ENCODE measurements at regions not wholly inside any gene's neighbourhood (a gene's known extent, or its start where the extent isn't known, plus 50 kb on each side); places are given as distances from the start of the nearest gene placed in this dataset.

GRCh38 chr20:4435225-4435624 lies 186.1 kb upstream of the ADRA1D start:
- TF ChIP-seq, protein P1, sequence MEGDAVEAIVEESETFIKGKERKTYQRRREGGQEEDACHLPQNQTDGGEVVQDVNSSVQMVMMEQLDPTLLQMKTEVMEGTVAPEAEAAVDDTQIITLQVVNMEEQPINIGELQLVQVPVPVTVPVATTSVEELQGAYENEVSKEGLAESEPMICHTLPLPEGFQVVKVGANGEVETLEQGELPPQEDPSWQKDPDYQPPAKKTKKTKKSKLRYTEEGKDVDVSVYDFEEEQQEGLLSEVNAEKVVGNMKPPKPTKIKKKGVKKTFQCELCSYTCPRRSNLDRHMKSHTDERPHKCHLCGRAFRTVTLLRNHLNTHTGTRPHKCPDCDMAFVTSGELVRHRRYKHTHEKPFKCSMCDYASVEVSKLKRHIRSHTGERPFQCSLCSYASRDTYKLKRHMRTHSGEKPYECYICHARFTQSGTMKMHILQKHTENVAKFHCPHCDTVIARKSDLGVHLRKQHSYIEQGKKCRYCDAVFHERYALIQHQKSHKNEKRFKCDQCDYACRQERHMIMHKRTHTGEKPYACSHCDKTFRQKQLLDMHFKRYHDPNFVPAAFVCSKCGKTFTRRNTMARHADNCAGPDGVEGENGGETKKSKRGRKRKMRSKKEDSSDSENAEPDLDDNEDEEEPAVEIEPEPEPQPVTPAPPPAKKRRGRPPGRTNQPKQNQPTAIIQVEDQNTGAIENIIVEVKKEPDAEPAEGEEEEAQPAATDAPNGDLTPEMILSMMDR (IDR thresholded peaks at IDR 0.05; ENCODE audit: borderline replicate concordance, extremely low read depth, low read length, poor library complexity, severe bottlenecking), result no peak
- TF ChIP-seq EZH2 (IDR thresholded peaks at IDR 0.05; ENCODE audit: borderline replicate concordance, low read depth, low read length, severe bottlenecking), result no peak

Measured in DND-41 (cell line).